Kidney (tissue), 13 donors: ENCODE measurements at regions not wholly inside any gene's neighbourhood (a gene's known extent, or its start where the extent isn't known, plus 50 kb on each side); places are given as distances from the start of the nearest gene placed in this dataset.

Experiments used
- DNase-seq, 5 donors: peaks; one replicate each; pipeline ENCODE4 v3.0.0-alpha.2; 2013 to 2020
- FAIRE-seq: peaks from 2 replicates; lab custom pipeline; 2012; peaks lifted over from hg19 to GRCh38; lab: Jason Lieb, UNC
- H3K27ac ChIP-seq, 2 donors: one replicate each; pipeline ENCODE4 v1.7.0; 2013; ENCODE audit warnings: low read depth in 2 of 2, low read length in 2 of 2, inconsistent platforms in 1 of 2
- H3K27me3 ChIP-seq: one replicate; pipeline ENCODE4 v1.7.1; 2013; ENCODE audit warnings: low read length, inconsistent platforms; ENCODE audit not compliant: control insufficient read depth, insufficient read depth
- H3K36me3 ChIP-seq, 3 donors: one replicate each; pipeline versions ENCODE4 v1.7.0 to v1.7.1; 2013; ENCODE audit warnings: low read length in 3 of 3, control low read depth in 1 of 3, inconsistent platforms in 1 of 3; ENCODE audit not compliant: insufficient read depth in 3 of 3, control insufficient read depth in 2 of 3
- H3K4me1 ChIP-seq, 3 donors: one replicate each; pipeline versions ENCODE4 v1.7.0 to v1.7.1; 2013; ENCODE audit warnings: low read length in 3 of 3, inconsistent platforms in 1 of 3, low read depth in 1 of 3; ENCODE audit not compliant: control insufficient read depth in 2 of 3, insufficient read depth in 2 of 3
- H3K4me3 ChIP-seq, 3 donors: one replicate each; pipeline versions ENCODE4 v1.7.0 to v1.8.1; 2013; ENCODE audit warnings: low read length in 3 of 3, control low read depth in 1 of 3, inconsistent platforms in 1 of 3
- H3K9ac ChIP-seq, 3 donors: one replicate each; pipeline versions ENCODE4 v1.7.0 to v1.7.1; 2013; ENCODE audit warnings: low read length in 3 of 3, control low read depth in 1 of 3, inconsistent platforms in 1 of 3
- H3K9me3 ChIP-seq, 3 donors: one replicate each; pipeline versions ENCODE4 v1.7.0 to v1.7.1; 2013; ENCODE audit warnings: low read length in 3 of 3, control low read depth in 1 of 3, inconsistent platforms in 1 of 3; ENCODE audit not compliant: control insufficient read depth in 2 of 3, insufficient read depth in 1 of 3
- intact Hi-C: fragments of 100-400 bp; cut with DNase I; formaldehyde crosslinking; loops from one replicate; pipeline ENCODE4 v1.11.1; 2022
- TF ChIP-seq, protein P1 (sequence below): IDR thresholded peaks from 3 replicates; pipeline ENCODE4 v1.5.1; 2012; ENCODE audit warnings: mild to moderate bottlenecking, moderate library complexity, borderline replicate concordance; ENCODE audit not compliant: insufficient read depth; ENCODE audit errors: extremely low read depth
- donor health status: control.
- donor health status: control.
- donor health status: control.
- donor health status: control.
- donor health status: control.
- donor health status: DM: yes; HTN: yes; CAD: no.
- donor health status: Normal renal cell carcinoma (clear cell type).

DNA sequence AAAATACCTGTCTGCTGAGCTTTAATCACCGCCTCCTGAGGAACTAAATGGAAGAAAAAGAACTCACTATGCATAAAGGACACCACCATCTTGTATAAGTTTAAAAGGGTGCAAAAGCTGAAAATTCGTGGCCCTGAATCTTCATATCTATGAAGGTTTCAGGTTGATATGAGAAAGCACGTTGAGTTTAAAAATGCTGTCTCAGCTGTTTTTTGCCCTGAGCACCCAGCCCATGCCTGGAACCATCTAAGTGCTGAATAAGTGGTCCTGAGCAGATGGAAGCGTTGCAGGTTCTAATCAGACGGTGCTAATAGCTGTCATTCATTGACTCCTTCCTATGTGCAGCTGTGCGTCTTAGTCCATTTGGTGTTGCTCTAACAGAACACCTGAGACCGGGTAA lies 467.4 kb downstream of the EIPR1 start:
- no peak for DNase-seq

DNA sequence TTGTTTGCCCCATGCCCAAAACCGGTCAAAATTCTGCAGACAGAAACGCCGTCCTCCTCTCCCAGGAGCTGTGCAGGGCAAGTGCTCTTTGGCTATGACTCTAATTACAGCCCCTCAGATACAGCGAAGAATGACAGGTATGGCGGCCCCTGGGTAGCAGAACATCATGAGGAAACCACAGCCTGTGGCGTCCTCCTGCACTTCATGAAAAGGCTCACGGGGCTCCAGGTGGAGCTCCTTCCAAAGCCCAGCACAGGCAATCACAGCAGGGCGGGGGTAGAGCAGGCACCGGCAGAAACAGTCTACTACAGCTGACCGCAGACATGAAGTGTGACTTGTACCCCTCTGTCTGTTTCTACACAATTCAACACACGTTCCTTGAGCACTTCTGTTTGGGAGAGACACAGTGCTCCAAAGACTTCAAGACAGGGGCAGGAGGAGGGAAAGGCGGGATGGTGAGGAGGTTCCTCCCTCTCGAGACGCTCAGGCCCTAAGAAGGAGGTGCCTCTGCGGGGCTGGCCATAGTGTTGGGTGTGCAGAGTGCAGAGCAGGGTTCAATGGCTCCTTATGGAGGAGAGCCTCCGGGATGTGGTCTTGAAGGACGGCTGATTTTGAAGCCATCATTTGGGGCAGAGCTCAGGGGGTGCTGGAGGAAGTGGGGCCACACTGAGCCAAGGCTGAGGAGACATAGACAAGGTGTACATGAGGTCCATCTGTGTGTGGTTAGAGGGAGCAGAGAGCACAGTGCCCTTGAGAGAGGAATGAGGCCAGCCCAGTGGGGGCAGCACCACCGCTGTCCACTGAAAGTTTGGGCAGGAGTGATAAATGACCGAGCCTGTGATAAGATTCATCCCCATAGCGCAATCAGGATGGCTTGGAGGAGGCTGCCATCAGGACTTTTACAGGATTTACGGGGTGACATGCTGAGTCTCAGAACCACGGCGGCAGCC lies 468.3 kb downstream of the EIPR1 start:
- no peak overlapping the region for H3K27ac ChIP-seq
- H3K9me3 ChIP-seq: no peaks in the 10 kb centered on the region
- H3K36me3 ChIP-seq: no peaks in the 10 kb centered on the region
- TF ChIP-seq, protein P1, sequence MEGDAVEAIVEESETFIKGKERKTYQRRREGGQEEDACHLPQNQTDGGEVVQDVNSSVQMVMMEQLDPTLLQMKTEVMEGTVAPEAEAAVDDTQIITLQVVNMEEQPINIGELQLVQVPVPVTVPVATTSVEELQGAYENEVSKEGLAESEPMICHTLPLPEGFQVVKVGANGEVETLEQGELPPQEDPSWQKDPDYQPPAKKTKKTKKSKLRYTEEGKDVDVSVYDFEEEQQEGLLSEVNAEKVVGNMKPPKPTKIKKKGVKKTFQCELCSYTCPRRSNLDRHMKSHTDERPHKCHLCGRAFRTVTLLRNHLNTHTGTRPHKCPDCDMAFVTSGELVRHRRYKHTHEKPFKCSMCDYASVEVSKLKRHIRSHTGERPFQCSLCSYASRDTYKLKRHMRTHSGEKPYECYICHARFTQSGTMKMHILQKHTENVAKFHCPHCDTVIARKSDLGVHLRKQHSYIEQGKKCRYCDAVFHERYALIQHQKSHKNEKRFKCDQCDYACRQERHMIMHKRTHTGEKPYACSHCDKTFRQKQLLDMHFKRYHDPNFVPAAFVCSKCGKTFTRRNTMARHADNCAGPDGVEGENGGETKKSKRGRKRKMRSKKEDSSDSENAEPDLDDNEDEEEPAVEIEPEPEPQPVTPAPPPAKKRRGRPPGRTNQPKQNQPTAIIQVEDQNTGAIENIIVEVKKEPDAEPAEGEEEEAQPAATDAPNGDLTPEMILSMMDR: no peak
- H3K4me1 ChIP-seq: no peaks in the 10 kb centered on the region
- DNase-seq (no peak), FAIRE-seq (no peak)
- intact Hi-C loops: no loop called here
- H3K27me3 ChIP-seq: no peaks in the 10 kb centered on the region
- no peak overlapping the region for H3K4me3 ChIP-seq
- no peak overlapping the region for H3K9ac ChIP-seq

More for the DNA sequence above, 467.4 kb downstream of the EIPR1 start:
- Histone ChIP-seq H3K9ac (no peak overlapping the region), H3K27me3 (no peaks in the 10 kb centered on the region), H3K9me3 (no peaks in the 10 kb centered on the region), H3K4me1 (no peaks in the 10 kb centered on the region), H3K36me3 (no peaks in the 10 kb centered on the region), H3K4me3 (no peak overlapping the region), H3K27ac (no peak overlapping the region)
- TF ChIP-seq, protein P1: no peak
- FAIRE-seq: no peak
- intact Hi-C loops: no loop called here

DNA sequence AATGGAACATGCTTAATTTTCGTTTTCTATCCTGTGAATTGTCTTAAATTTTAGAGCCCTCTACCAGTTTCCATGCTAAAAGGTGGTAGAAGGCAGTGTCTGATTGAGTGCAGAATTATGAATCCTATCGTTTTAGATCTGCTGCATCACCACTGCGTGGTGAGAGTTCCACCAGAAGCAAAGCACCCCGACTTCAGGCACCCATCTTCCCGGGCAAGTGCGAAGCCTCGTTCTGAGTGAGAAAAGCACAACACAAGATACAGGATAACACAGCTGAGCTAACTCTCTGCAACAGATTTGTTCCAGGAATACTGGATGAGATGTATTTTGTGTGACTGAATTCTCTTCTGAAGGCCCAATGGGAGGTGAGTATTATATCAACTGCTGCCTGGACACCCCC lies 471.5 kb downstream of the EIPR1 start:
- FAIRE-seq (no peak), DNase-seq (no peak)
- H3K4me3 ChIP-seq: no peak overlapping the region
- TF ChIP-seq, protein P1: no peak
- H3K27ac ChIP-seq: no peak overlapping the region
- H3K9ac ChIP-seq: no peak overlapping the region
- H3K27me3 ChIP-seq: no peaks in the 10 kb centered on the region
- no peaks in the 10 kb centered on the region for H3K9me3 ChIP-seq
- intact Hi-C loops: no loop called here
- H3K36me3 ChIP-seq: no peaks in the 10 kb centered on the region
- no peaks in the 10 kb centered on the region for H3K4me1 ChIP-seq
